Kidney epithelial cell (primary cell): ENCODE measurements at regions not wholly inside any gene's neighbourhood (a gene's known extent, or its start where the extent isn't known, plus 50 kb on each side); places are given as distances from the start of the nearest gene placed in this dataset.

Experiments
- DNase-seq: peaks from one replicate; pipeline ENCODE4 v3.0.0-alpha.2; 2010; ENCODE audit warnings: low read depth
- H3K27me3 ChIP-seq: 2 replicates; pipeline ENCODE4 v1.6.0; 2011; ENCODE audit warnings: low read length; ENCODE audit not compliant: control insufficient read depth, insufficient read depth
- H3K36me3 ChIP-seq: 2 replicates; pipeline ENCODE4 v1.5.1; 2011; ENCODE audit warnings: low read length; ENCODE audit not compliant: control insufficient read depth, insufficient read depth
- H3K4me3 ChIP-seq: 2 replicates; pipeline ENCODE4 v1.5.1; 2011; ENCODE audit warnings: low read depth, mild to moderate bottlenecking, control low read depth, low read length
- TF ChIP-seq, protein P1 (sequence below): IDR thresholded peaks from 2 replicates; pipeline ENCODE4 v1.5.1; 2011; ENCODE audit warnings: mild to moderate bottlenecking, moderate library complexity, low read length, control low read depth, inconsistent platforms; ENCODE audit not compliant: insufficient read depth, poor library complexity, severe bottlenecking

DNA sequence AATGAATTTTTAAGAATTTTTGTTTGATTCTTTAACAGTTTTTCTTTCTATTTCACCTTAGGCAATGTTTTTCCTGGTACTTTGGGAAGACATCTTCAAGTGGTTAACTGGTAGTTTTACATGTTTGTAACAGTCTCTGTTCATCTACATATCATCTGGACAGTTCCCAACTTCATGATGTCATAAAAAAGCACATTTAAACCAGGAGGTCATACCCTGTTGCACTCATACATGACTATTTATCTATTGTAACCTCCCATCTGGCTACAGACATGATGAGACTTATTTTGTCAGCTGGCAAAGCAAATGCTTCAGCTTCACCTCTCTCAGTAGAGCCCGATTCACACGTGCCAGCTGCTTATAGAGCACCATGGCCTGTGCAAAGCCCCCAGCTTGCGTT lies 99.8 kb upstream of the YPEL5 start:
- no peak for DNase-seq
- H3K36me3 ChIP-seq, result no peaks in the 10 kb centered on the region
- TF ChIP-seq, protein P1, sequence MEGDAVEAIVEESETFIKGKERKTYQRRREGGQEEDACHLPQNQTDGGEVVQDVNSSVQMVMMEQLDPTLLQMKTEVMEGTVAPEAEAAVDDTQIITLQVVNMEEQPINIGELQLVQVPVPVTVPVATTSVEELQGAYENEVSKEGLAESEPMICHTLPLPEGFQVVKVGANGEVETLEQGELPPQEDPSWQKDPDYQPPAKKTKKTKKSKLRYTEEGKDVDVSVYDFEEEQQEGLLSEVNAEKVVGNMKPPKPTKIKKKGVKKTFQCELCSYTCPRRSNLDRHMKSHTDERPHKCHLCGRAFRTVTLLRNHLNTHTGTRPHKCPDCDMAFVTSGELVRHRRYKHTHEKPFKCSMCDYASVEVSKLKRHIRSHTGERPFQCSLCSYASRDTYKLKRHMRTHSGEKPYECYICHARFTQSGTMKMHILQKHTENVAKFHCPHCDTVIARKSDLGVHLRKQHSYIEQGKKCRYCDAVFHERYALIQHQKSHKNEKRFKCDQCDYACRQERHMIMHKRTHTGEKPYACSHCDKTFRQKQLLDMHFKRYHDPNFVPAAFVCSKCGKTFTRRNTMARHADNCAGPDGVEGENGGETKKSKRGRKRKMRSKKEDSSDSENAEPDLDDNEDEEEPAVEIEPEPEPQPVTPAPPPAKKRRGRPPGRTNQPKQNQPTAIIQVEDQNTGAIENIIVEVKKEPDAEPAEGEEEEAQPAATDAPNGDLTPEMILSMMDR, result no peak
- H3K27me3 ChIP-seq, result no peaks in the 10 kb centered on the region
- no peak overlapping the region for H3K4me3 ChIP-seq

DNA sequence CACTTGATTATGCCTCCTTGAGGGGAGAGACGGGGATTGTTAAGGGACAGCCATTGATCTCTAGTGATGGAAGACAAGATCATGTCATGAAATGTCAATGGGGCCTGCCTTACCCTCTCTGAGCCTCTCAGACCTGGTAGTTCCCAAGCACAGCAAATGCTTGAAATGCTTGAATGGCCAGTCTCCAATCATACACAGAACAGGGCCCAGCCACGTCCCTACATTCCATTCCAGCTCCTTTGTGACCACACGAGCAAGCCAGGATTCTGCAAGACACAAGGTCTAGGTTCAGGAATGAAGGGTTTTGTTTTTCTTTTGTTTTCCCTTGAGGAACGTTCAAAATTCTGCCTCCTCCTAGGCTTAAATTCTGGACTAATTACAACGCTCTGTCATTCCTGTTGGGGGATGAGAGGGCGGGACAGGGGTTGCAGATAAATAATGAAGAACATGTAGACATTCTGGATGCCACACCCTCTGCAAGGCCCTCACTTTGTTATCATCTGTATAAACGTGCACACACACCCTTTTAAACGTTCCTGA lies 98.1 kb upstream of the YPEL5 start:
- TF ChIP-seq, protein P1, result no peak
- Histone ChIP-seq H3K27me3 (no peaks in the 10 kb centered on the region), H3K36me3 (no peaks in the 10 kb centered on the region), H3K4me3 (no peak overlapping the region)
- no peak for DNase-seq

GRCh38 chr2:30055548-30055947 lies 91.3 kb upstream of the YPEL5 start:
- Histone ChIP-seq H3K4me3 (no peak overlapping the region), H3K36me3 (no peaks in the 10 kb centered on the region), H3K27me3 (no peaks in the 10 kb centered on the region)
- TF ChIP-seq, protein P1, result no peak
- DNase-seq, result no peak

- no peak overlapping the region for H3K4me3 ChIP-seq
- no peaks in the 10 kb centered on the region for H3K36me3 ChIP-seq
These were observed 86.2 kb upstream of the YPEL5 start for GRCh38 chr2:30060562-30060961.

GRCh38 chr2:30068067-30068466 lies 78.7 kb upstream of the YPEL5 start:
- H3K27me3 ChIP-seq, result no peaks in the 10 kb centered on the region
- no peaks in the 10 kb centered on the region for H3K36me3 ChIP-seq
- no peak overlapping the region for H3K4me3 ChIP-seq
- no peak for DNase-seq
- TF ChIP-seq, protein P1, result no peak

More at GRCh38 chr2:30060562-30060961, 86.2 kb upstream of the YPEL5 start:
- DNase-seq, result no peak
- TF ChIP-seq, protein P1, result no peak
- no peaks in the 10 kb centered on the region for H3K27me3 ChIP-seq

GRCh38 chr2:30072250-30072842 lies 74.5 kb upstream of the YPEL5 start:
- no peak overlapping the region for H3K4me3 ChIP-seq
- DNase-seq, result peak; percentile 25
- TF ChIP-seq, protein P1, result peak; percentile 80
- no peaks in the 10 kb centered on the region for H3K36me3 ChIP-seq
- peaks cover 4% of the 10 kb centered on the region for H3K27me3 ChIP-seq
